GM21723 (cell line): ENCODE measurements at regions not wholly inside any gene's neighbourhood (a gene's known extent, or its start where the extent isn't known, plus 50 kb on each side); places are given as distances from the start of the nearest gene placed in this dataset.

Source experiments
- ATAC-seq: cut with Tn5 transposase; IDR thresholded peaks from one replicate; pipeline ENCODE4 v1.9.1; 2021; ENCODE audit warnings: mild to moderate bottlenecking, moderate library complexity; ENCODE audit not compliant: unreplicated experiment

DNA sequence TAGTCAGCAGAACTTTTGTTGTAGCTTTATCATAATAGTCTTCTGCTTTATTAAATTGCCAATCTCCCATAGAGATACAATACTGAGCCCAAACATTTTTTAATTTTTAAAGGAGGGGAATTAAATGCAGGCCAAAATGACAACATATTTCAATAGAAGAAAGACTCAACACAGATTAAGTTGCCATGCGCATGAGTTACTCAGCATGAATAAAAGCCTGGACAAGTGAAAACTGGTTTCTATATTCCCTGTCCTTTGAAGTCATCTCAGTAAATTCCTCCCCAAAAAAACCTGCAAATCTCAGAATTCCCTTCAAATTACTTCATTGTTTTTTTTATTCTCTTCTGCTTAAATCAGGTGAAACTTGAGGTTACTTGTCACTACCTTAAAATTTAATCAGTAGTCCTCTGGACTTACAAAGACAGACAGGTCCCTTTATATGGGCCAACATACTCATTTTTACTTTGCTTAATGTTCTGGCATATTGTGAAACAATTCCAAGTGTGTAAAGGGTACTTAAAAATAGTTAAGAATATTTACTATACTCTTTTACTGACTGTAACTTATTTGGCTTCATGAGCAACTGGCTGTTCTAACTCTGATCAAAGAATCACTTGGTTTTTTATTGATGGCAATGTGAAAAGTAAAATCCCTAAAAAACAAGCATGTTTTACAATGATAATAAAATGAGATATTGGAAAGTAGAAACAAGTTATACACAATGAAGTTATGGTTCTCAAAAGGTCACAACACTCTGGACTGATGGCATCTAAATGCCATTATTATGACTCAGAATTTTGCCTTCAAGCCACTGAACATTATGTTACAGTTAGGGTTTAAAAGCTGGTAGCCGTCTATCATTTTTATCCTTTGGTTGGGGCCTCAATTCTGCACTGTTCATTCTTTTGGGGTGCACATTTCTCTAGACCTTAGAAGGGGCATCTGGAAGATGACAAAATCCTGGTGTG, 49.9 kb upstream of the COL21A1 start:
- no peak for ATAC-seq
